KMS-11 (cell line): ENCODE measurements at regions not wholly inside any gene's neighbourhood (a gene's known extent, or its start where the extent isn't known, plus 50 kb on each side); places are given as distances from the start of the nearest gene placed in this dataset.

Experiments
- H2AFZ ChIP-seq: fragments of 200-600 bp; sonication (generic); 2 replicates; pipeline ENCODE4 v1.6.1; 2016; ENCODE audit warnings: antibody characterized with exemption, mixed run types, low read depth
- H3K27ac ChIP-seq: fragments of 200-600 bp; sonication (generic); 2 replicates; pipeline ENCODE4 v1.6.1; 2016; ENCODE audit warnings: mild to moderate bottlenecking, mixed run types
- H3K27me3 ChIP-seq: fragments of 200-600 bp; sonication (generic); 2 replicates; pipeline ENCODE4 v1.6.1; 2017; ENCODE audit warnings: mild to moderate bottlenecking, low read depth, mixed run types, moderate library complexity; ENCODE audit not compliant: insufficient read depth
- H3K36me3 ChIP-seq: fragments of 200-600 bp; sonication (generic); 2 replicates; pipeline ENCODE4 v1.6.1; 2017; ENCODE audit warnings: mild to moderate bottlenecking, mixed run types; ENCODE audit not compliant: insufficient read depth
- H3K4me1 ChIP-seq: fragments of 200-600 bp; sonication (generic); 2 replicates; pipeline ENCODE4 v1.6.1; 2016; ENCODE audit warnings: mild to moderate bottlenecking, low read depth, mixed run types; ENCODE audit not compliant: poor library complexity, severe bottlenecking
- H3K4me2 ChIP-seq: fragments of 200-600 bp; sonication (generic); 2 replicates; pipeline ENCODE4 v1.7.0; 2016; ENCODE audit warnings: mild to moderate bottlenecking, mixed run types
- H3K4me3 ChIP-seq: fragments of 200-600 bp; sonication (generic); IDR thresholded peaks from 2 replicates; pipeline ENCODE4 v1.6.1; 2017; ENCODE audit warnings: low read depth, low read length, mixed read lengths; ENCODE audit not compliant: insufficient read depth
- H3K79me2 ChIP-seq: fragments of 200-600 bp; sonication (generic); 2 replicates; pipeline ENCODE4 v1.6.1; 2016; ENCODE audit warnings: low read depth, mixed run types; ENCODE audit not compliant: insufficient read depth
- H3K9ac ChIP-seq: fragments of 200-600 bp; sonication (generic); 2 replicates; pipeline ENCODE4 v1.6.1; 2016; ENCODE audit warnings: mild to moderate bottlenecking, mixed run types
- H4K20me1 ChIP-seq: fragments of 200-600 bp; sonication (generic); 2 replicates; pipeline ENCODE4 v1.6.1; 2016; ENCODE audit warnings: mild to moderate bottlenecking, mixed run types; ENCODE audit not compliant: insufficient read depth
- CTCF ChIP-seq: fragments of 200-600 bp; sonication (generic); conservative IDR thresholded peaks from 2 replicates; pipeline ENCODE4 v1.6.1; 2017; ENCODE audit warnings: low read depth, mild to moderate bottlenecking, antibody characterized with exemption, low read length, moderate library complexity, mixed read lengths

- Histone ChIP-seq H3K9ac (no peak overlapping the region), H3K79me2 (no peaks in the 10 kb centered on the region), H2AFZ (no peak overlapping the region), H3K4me1 (no peaks in the 10 kb centered on the region), H3K27ac (no peak overlapping the region), H3K36me3 (no peaks in the 10 kb centered on the region), H3K4me2 (no peak overlapping the region), H3K27me3 (no peaks in the 10 kb centered on the region), H3K4me3 (no peak overlapping the region), H4K20me1 (no peaks in the 10 kb centered on the region)
- no peak for TF ChIP-seq CTCF
Observed at GRCh38 chr1:81305997-81306452, 494.7 kb upstream of the ADGRL2 start.

GRCh38 chr1:81304187-81304586 lies 496.5 kb upstream of the ADGRL2 start:
- Histone ChIP-seq H3K4me1 (no peaks in the 10 kb centered on the region), H3K4me3 (no peak overlapping the region), H3K9ac (no peak overlapping the region), H3K79me2 (no peaks in the 10 kb centered on the region), H4K20me1 (no peaks in the 10 kb centered on the region), H3K27ac (no peak overlapping the region), H2AFZ (no peak overlapping the region), H3K4me2 (no peak overlapping the region), H3K36me3 (no peaks in the 10 kb centered on the region), H3K27me3 (no peaks in the 10 kb centered on the region)
- TF ChIP-seq CTCF, result no peak

DNA sequence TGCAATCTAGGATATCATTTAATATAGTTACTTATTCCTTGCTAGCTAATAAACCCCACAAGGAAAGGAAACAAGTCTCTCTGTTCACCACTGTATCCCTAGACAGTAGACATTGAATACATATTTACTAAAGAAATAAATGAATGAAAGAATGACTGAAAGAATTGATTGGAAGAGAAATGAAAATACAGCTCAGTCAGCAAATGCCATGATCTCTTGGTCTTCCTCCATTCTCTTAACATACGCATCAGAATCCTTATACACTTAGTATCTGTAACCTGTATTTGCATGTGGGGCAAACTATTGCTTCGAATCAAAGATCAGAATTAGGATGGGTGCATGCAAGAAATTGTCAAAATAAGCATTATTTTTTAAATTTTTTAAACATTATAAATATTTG lies 500.8 kb upstream of the ADGRL2 start:
- Histone ChIP-seq H3K4me2 (no peak overlapping the region), H3K9ac (no peak overlapping the region)
- no peak for TF ChIP-seq CTCF

DNA sequence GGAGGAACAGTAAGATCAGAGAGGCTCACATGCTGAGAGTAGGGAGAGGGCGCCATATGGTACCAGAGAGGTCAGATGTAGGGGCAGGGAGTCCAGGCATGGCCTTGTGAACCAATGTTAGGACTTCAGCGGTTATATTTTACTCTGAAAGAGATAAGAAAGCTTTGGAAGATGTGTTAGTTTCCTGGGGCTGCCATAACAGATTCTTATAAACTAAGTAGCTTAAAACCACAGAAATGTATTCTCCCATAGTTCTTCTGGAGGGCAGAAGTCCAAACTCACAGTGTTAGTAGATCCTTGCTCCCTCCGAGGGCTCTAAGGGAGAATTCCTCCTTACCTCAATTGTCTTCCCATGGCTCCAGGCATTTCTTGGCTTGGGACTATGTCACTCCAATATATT lies 502.5 kb upstream of the ADGRL2 start:
- no peak for TF ChIP-seq CTCF
- Histone ChIP-seq H3K4me2 (no peak overlapping the region), H3K36me3 (no peaks in the 10 kb centered on the region), H3K4me1 (no peaks in the 10 kb centered on the region), H4K20me1 (no peaks in the 10 kb centered on the region), H3K9ac (no peak overlapping the region), H2AFZ (no peak overlapping the region), H3K4me3 (no peak overlapping the region), H3K27ac (no peak overlapping the region), H3K27me3 (no peaks in the 10 kb centered on the region), H3K79me2 (no peaks in the 10 kb centered on the region)

More for the DNA sequence above, 500.8 kb upstream of the ADGRL2 start:
- H3K36me3 ChIP-seq, result no peaks in the 10 kb centered on the region
- no peak overlapping the region for H2AFZ ChIP-seq
- no peak overlapping the region for H3K4me3 ChIP-seq
- no peaks in the 10 kb centered on the region for H3K27me3 ChIP-seq
- no peak overlapping the region for H3K27ac ChIP-seq
- no peaks in the 10 kb centered on the region for H3K79me2 ChIP-seq
- no peaks in the 10 kb centered on the region for H4K20me1 ChIP-seq
- H3K4me1 ChIP-seq, result no peaks in the 10 kb centered on the region
